ENCODE measurements at regions not wholly inside any gene's neighbourhood (a gene's known extent, or its start where the extent isn't known, plus 50 kb on each side); places are given as distances from the start of the nearest gene placed in this dataset.
"Not testable (repeated sequence)": the region's sequence is repeated elsewhere in the genome, so short reads cannot be mapped to it uniquely, and the experiment has no call there.

- DNase-seq (ENCODE audit: low read depth, low spot score): peak; percentile 80
Observed at GRCh38 chr2:8607606-8608005, 74.2 kb upstream of the ID2 start.

GRCh38 chr2:8608411-8608954, 73.4 kb upstream of the ID2 start:
- peak; percentile 46 for DNase-seq (ENCODE audit: low read depth, low spot score)

DNA sequence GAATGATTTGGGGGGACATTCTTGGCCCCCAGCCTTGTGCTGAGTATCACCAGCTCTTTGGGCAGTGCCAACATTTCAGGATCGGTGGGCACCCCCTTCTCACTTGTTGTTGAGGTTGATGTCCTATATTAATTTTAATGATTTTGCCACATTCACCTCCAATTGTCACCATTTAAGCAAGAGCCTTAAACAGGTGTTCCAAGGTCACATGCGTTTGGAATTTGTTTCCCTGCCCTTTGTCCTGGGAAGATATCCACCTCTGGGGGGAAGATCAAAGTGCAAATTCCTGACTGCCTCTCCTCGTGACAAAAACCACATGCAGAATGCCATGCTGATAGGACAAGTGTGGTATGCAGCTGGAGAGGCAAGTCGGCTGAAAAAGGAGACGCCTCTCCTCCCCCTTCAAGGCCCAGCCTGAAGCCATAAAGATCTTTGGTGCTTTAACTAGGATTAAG, 72.5 kb upstream of the ID2 start:
- DNase-seq (ENCODE audit: low read depth, low spot score): peak; percentile 46

GRCh38 chr2:8610775-8611174, 71.1 kb upstream of the ID2 start:
- not testable (repeated sequence) for DNase-seq (ENCODE audit: low read depth, low spot score)

GRCh38 chr2:8611246-8611645, 70.6 kb upstream of the ID2 start:
- no peak for DNase-seq (ENCODE audit: low read depth, low spot score)

- DNase-seq (ENCODE audit: low read depth, low spot score): no peak
Observed at GRCh38 chr2:8611700-8612099, 70.2 kb upstream of the ID2 start.

GRCh38 chr2:8612734-8613179, 69.1 kb upstream of the ID2 start:
- DNase-seq (ENCODE audit: low read depth, low spot score): no peak

DNA sequence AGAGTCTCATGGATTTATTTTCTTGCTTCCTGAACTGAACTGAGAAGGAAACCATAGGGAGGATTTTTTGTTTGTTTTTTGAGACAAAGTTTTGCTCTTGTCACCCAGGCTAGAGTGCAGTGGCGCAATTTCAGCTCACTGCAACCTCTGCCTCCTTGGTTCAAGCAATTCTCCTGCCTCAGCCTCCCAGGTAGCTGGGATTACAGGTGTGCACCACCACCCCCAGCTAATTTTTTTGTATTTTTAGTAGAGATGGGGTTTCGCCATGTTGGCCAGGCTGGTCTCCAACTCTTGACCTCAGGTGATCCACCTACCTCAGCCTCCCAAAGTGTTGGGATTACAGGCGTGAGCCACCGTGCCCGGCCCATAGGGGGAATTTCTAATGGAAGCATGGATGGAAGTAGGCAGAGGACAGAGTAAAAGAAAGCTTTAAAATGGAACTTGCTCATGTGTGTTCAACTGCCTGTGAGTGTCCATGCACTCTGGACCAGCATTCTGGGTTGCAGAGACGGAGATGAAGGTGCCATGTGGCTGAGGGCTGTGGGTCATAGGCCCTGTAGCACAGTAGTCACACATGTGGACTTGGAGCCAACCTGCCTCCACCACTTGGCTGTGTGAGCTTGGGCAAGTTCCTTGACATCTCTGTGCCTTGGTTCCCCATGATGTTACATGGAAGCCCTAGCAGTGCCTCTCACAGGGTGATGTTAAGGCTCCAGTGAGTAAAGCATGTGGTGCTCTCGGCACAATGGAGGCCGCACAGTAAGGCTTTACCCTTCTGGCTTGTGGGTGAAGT, 68.5 kb upstream of the ID2 start:
- not testable (repeated sequence) for DNase-seq (ENCODE audit: low read depth, low spot score)

- DNase-seq (ENCODE audit: low read depth, low spot score): no peak
Observed at GRCh38 chr2:8614646-8615045, 67.2 kb upstream of the ID2 start.

GRCh38 chr2:8615252-8615575, 66.6 kb upstream of the ID2 start:
- DNase-seq (ENCODE audit: low read depth, low spot score): no peak

- no peak for DNase-seq (ENCODE audit: low read depth, low spot score)
Observed at GRCh38 chr2:8615576-8616281, 66.1 kb upstream of the ID2 start.

DNA sequence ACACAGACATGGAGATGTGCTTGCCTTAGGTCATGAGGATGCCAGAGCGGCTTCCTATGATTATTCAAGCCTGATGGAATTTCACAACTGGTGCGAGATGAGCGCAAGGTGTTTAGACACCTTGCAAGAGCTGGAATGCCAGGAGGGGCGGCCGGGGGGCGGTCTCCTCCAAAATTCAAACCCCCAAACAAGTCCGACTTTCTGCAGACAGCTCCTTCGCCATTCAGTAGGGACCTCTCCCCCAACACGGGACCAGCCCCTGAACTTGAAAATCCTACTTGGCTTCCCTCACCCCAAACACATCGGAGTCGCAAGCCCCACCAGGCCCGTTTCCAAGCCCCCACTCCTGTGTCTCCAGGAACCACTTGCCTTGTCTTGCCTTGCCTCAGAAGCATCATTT, 64.8 kb upstream of the ID2 start:
- DNase-seq (ENCODE audit: low read depth, low spot score): no peak

- no peak for DNase-seq (ENCODE audit: low read depth, low spot score)
Observed at GRCh38 chr2:8617590-8617989, 64.3 kb upstream of the ID2 start.

DNA sequence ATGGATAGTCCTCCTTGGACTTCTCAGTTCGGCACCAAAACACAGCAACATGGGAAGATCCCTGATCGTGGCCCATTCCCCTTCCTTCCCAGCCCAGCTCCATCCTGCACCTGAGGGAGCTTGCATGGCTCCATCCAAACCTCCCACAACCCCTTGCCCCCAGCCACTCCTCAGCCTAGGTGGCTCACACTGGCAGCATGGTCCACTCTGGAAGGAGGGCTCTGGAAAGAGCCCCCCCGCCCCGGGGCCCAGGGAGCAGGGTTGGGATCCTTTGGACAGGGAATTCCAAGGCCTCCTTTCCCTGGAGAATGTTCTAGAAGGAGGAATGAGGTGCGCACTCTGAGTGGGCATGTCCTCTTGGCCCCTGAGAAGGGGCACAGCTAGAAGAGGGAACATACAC, 62.8 kb upstream of the ID2 start:
- no peak for DNase-seq (ENCODE audit: low read depth, low spot score)

- no peak for DNase-seq (ENCODE audit: low read depth, low spot score)
Observed at GRCh38 chr2:8620611-8621382, 61.1 kb upstream of the ID2 start.

GRCh38 chr2:8622199-8622911, 59.5 kb upstream of the ID2 start:
- DNase-seq (ENCODE audit: low read depth, low spot score): no peak

GRCh38 chr2:8622924-8623465, 58.9 kb upstream of the ID2 start:
- no peak for DNase-seq (ENCODE audit: low read depth, low spot score)

DNA sequence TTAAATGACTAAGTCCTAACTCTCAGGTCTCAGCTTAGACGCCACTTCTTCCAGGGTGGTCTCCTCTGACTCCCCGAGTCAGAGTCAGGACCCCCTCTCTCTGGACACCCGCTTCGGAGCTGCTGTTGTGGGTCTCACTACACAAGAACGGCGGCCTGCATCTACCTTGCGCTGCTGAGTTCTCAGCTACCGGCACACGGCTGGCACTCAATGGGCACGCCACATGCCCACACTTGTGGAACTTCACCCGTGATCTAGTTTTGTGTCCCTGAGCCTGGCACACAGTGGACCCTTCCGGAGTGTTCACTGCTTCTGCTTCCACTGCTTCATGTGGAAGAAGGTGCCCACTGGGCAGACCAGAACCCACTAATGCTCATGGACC, 58.3 kb upstream of the ID2 start:
- no peak for DNase-seq (ENCODE audit: low read depth, low spot score)

- no peak for DNase-seq (ENCODE audit: low read depth, low spot score)
Observed at GRCh38 chr2:8623958-8624591, 57.8 kb upstream of the ID2 start.

GRCh38 chr2:8624855-8625398, 56.9 kb upstream of the ID2 start:
- no peak for DNase-seq (ENCODE audit: low read depth, low spot score)

Data from astrocyte of the hippocampus (primary cell).